Stomach (tissue), 4 donors: ENCODE measurements at regions not wholly inside any gene's neighbourhood (a gene's known extent, or its start where the extent isn't known, plus 50 kb on each side); places are given as distances from the start of the nearest gene placed in this dataset.

Experiments used
- CTCF ChIP-seq, 7 experiments: fragments of 450-650 bp in 4 of 7; fragments of 200-600 bp in 3 of 7; sonication (generic) in 3 of 7; IDR thresholded peaks; one replicate each; pipeline ENCODE4 v1.5.1; 2016 to 2019; ENCODE audit warnings: antibody characterized with exemption in 7 of 7, control low read depth in 2 of 7, mild to moderate bottlenecking in 1 of 7
- POLR2A ChIP-seq, 4 donors: fragments of 450-650 bp; IDR thresholded peaks; one replicate each; pipeline ENCODE4 v1.6.1; 2016; ENCODE audit warnings: antibody characterized with exemption in 4 of 4, control low read depth in 2 of 4, mild to moderate bottlenecking in 1 of 4, moderate library complexity in 1 of 4

GRCh38 chr6:133631421-133631820 is 257.5 kb upstream of the TCF21 start:
- TF ChIP-seq POLR2A (IDR thresholded peaks at IDR 0.05) (no peak), CTCF (IDR thresholded peaks at IDR 0.05) (no peak)
